H7 (cell line): ENCODE measurements at regions not wholly inside any gene's neighbourhood (a gene's known extent, or its start where the extent isn't known, plus 50 kb on each side); places are given as distances from the start of the nearest gene placed in this dataset.

Experiments
- DNase-seq: peaks from one replicate; pipeline ENCODE4 v3.0.0; 2012
- H3K27me3 ChIP-seq: 2 replicates; pipeline ENCODE4 v1.6.0; 2011; ENCODE audit warnings: mild to moderate bottlenecking, low read length; ENCODE audit not compliant: control insufficient read depth, insufficient read depth
- H3K36me3 ChIP-seq: replicated peaks from 2 replicates; pipeline ENCODE4 v1.5.1; 2011; ENCODE audit warnings: low read length; ENCODE audit not compliant: control insufficient read depth, insufficient read depth
- H3K4me3 ChIP-seq: 2 replicates; pipeline ENCODE4 v1.5.1; 2011; ENCODE audit warnings: low read depth, mild to moderate bottlenecking, control low read depth, low read length, moderate library complexity; ENCODE audit not compliant: insufficient read depth

DNA sequence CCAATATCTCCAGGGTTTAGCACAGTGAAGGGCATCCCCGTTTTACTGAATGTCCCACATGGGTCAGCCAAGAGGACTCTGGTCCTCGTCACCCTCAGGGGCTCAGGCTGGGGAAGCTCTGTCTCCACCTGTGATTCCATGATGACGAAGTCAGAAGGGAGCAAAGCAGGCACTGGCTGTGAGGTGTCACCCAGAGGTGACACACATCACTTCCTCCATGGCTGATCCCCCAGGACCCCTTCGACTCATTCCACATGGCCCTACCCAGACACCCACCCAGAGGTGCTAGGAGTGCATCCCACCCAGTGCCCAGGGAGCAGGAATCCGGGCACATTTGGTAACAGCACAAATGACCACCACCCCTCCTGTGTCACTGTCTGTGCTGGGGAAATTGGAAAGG is 145.2 kb upstream of the VSTM2B start:
- no peaks in the 10 kb centered on the region; the same call in 1 of the 2 replicates for H3K27me3 ChIP-seq
- H3K4me3 ChIP-seq = no peak overlapping the region
- peak; percentile 5 for DNase-seq
- H3K36me3 ChIP-seq = no peaks in the 10 kb centered on the region

DNA sequence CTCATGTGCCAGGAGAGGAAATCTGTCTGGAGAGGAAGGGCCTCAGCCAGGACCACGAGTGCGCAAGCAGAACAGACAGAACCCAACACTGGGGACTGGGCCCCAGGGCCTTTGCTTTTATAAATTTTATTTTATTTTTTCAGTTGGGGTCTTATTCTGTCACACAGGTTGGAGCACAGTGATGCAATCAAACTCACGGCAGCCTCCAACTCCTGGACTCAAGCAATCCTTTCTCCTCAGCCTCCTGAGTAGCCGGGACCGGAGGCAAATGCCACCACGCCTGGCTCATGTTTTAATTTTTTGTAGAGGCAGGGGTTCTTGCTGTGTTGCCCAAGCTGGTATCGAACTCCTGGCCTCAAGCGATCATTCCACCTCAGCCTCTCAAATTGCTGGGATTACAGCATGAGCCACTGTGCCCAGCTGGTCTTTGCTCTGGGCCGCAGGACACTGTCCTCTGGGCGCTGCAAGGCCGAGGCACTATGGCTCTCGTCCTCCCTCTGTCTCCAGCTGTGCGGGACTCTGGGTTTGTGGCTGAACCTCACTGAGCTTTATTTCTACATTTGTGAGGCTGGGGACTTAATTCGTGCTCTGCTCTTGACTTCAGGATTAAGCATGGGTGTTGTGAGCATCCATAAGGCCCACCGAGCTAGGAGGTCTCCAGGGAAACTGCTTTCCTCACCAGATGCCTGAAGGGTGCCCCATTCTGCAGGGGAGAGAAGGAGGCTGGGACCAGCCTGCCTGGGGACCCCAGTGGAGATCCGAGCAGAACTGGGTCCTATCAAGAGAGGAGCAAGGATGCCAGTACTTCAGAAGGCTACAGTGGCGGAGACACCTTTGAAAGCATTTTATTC is 144.2 kb upstream of the VSTM2B start:
- no peak overlapping the region for H3K4me3 ChIP-seq
- H3K27me3 ChIP-seq = no peaks in the 10 kb centered on the region; the same call in 1 of the 2 replicates
- no peaks in the 10 kb centered on the region for H3K36me3 ChIP-seq
- DNase-seq = peak; percentile 5

DNA sequence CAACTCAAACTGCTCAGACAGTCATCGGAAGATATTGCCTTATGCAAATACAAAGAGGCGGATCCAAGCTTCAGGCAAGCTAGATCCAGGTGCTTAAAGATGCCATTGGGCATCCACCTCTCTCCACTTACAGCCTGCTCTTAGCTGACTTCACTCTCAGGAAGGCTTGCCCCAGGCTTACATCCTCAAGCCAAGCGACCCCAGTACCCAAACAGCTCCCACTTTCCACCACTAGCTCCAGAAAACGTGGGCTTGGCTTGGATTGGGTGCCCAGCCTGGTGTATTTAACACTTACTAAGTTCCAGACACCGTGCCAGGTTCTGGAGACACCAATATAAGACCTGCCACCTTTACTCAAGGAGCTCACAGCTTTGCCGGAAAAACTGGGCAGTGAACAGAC is 142.1 kb upstream of the VSTM2B start:
- no peaks in the 10 kb centered on the region for H3K36me3 ChIP-seq
- H3K27me3 ChIP-seq = no peaks in the 10 kb centered on the region; the same call in 1 of the 2 replicates
- peak; percentile 19 for DNase-seq
- H3K4me3 ChIP-seq = no peak overlapping the region

DNA sequence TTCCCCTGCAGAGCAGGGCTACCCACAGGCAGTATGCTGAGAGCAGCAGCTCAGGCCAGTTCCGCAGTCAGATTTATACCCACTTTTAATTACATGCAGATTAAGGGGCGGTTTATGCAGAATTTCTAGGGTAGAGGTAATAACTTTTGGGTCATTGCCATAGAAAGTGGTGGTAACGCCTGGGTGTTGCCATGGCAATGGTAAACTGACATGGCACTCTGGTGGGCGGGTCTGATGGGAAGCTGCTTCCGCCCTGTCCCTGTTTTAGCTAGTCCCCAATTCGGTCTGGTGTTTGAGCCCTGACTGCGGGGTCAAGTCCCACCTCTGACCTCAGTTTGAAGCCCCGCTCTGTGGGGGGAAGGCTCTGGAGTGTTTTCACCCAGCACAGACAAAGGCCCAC is 141.1 kb upstream of the VSTM2B start:
- Histone ChIP-seq H3K27me3 (no peaks in the 10 kb centered on the region), H3K4me3 (no peak overlapping the region), H3K36me3 (no peaks in the 10 kb centered on the region)
- DNase-seq = peak; percentile 57

DNA sequence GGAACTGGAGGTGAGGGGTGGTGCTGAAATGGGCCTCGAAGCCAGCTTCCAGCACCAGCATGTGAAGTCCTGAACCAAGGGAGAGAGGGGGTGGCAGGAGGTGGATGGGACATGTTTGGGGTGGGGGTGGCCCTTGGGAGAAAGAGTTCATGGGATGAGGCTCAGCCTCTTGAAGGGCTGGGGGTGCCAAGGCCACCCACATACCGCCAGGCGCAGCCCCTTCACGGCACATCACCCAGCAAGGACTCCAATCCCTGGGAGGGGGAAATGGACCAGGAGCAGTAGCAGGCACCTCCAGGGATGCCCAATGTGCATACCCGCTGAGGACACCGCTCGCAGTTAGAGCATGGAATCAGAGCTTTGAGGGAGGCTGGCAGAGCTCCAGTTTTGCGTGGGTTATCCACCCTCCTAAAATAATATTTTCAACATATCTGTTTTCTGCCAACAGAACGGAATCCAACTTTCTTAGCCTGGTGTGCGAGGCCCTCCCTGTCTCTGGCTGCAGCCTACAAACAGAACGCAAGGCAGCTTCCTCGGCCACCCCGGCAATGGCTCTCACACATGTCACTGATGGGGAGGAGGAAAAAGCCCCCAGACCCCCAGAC is 140.5 kb upstream of the VSTM2B start:
- H3K36me3 ChIP-seq = no peaks in the 10 kb centered on the region
- H3K27me3 ChIP-seq = no peaks in the 10 kb centered on the region
- DNase-seq = no peak
- H3K4me3 ChIP-seq = no peak overlapping the region

DNA sequence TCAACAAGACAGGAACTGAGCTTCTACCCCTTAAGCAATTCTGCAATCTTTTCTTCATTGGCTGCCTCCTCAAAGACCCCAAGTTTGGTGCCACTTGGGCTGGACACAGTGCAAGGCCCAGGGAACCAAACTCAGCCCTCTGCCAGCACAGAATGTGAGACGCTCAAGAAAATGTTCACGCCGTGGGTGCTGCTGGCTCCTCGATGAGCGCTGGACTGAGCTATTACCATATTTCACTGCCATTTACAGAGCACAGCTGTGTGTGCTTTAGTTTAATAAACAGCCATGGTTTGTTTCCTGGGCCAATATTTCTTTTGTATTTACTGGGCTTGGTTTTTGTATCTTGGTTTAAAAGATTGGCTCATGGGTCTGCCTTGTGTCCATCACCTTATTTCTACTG is 138.8 kb upstream of the VSTM2B start:
- Histone ChIP-seq H3K4me3 (no peak overlapping the region), H3K27me3 (no peaks in the 10 kb centered on the region), H3K36me3 (no peaks in the 10 kb centered on the region)
- DNase-seq = no peak

DNA sequence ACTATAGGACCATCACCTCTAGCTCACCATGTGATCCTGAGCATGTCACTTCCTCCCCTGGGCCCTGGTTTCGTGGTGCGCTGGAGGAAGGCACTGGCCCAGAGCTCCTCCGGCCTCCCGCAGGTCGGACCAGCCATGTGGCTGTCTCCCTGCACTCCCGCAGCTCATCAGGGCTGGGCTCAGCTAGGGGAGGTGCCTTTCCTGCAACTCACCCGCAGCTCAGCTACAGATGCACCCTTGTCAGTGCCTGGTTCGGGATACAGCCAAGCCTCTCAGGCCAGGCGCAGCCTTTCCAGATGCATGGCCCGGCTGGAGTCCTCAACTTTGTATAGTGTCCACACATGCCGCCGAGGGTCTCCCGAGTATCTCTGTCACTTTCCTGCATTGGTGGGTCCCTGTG is 138.2 kb upstream of the VSTM2B start:
- no peak for DNase-seq
- no peaks in the 10 kb centered on the region for H3K36me3 ChIP-seq

DNA sequence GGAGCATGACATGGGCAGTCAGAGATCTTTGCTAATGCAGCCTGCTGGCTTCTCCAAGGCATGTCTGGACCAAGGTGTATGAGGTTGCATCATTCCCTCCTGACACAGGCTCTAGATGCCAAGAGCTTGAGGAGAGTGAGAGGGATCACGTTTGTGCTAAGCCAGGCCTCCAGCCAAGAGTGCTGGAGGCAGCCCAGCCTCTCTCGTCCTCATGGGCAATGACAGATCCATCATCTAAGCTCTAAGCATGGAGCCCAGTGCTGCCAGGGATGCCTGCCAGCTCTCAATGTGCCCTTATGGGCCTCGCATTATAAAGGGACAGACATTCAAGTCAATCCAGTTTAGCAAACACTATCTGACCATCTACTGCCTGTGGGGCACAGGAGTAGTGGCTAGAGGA is 136.3 kb upstream of the VSTM2B start:
- no peak overlapping the region for H3K4me3 ChIP-seq
- no peaks in the 10 kb centered on the region for H3K27me3 ChIP-seq
- H3K36me3 ChIP-seq = no peaks in the 10 kb centered on the region
- no peak for DNase-seq

More for the DNA sequence above, 138.2 kb upstream of the VSTM2B start:
- Histone ChIP-seq H3K27me3 (no peaks in the 10 kb centered on the region), H3K4me3 (no peak overlapping the region)

DNA sequence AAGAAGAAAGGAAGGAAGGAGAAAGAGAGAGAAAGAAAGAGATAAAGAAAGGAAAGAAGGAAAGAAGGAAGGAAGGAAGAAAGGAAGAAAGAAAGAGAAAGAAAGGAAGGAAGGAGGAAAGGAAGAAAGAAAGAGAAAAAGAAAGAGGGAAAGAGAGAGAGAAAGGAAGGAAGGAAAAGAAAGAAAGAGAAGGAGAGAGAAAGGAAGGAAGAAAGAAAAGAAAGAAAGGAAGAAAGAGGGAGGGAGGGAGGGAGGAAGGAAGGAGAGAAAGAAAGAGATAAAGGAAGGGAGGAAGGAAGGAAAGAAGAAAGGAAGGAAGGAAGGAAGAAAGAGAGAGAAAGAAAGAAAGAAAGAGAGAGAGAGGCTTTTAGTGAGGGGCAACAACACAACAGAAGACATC is 135.1 kb upstream of the VSTM2B start:
- DNase-seq = no peak
- Histone ChIP-seq H3K36me3 (no peaks in the 10 kb centered on the region), H3K27me3 (no peaks in the 10 kb centered on the region), H3K4me3 (no peak overlapping the region)

DNA sequence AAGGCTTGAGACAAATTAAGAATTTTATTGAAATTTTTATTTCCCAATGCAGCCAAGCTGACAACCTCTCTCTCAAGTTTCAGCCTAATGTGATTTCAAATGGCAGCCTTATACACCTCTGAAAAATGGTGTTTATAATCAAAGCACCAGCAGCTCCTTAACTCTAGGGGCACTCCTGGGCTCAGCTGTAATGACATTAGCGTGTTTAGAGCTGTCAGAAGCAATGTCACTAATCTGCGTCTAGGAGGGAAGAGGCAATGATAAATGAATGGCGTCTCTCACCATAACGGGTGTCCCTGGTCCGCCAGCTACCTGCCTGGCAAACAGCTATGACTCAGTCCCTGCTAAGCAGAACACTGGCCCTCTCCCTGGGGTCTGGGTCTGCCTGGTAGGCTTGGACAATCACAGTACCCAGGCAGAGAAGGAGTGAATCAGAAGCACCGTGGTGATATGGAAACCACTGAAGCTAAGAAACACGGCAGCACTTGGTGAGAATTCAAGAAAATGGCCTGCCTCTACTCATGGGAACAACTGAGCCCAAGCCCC is 131.8 kb upstream of the VSTM2B start:
- H3K4me3 ChIP-seq = no peak overlapping the region
- no peaks in the 10 kb centered on the region for H3K36me3 ChIP-seq
- no peaks in the 10 kb centered on the region for H3K27me3 ChIP-seq
- no peak for DNase-seq

DNA sequence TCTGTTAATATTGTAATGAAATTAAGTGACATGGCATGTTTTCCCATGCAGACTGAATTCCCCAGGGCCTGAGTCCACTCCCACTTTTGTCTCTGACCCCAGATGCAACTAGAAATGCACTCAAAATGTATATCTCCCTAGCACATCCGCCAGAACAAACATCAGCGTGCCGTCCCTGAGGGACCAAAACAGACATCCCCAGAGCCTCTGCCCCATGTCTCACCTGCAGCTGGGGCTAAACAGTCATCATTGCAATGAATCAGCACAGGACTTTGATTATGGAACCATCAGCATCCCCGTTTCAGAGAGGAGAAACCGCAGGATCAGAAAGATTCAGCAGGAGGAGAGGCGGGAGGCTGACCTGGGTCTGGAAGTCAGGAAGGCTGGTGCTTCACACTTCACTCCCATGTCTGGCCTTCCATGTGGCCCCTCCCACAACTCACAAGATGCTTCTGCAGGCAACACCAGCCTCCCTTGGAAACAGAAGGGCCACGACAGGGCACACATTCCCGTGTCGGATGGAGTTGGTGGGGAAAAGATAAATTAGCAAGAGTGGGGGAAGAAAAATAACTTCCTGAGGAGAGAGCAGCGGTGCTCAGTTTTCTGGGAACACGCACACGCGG is 130.6 kb upstream of the VSTM2B start:
- H3K36me3 ChIP-seq = no peaks in the 10 kb centered on the region
- DNase-seq = peak; percentile 23
- no peak overlapping the region for H3K4me3 ChIP-seq

DNA sequence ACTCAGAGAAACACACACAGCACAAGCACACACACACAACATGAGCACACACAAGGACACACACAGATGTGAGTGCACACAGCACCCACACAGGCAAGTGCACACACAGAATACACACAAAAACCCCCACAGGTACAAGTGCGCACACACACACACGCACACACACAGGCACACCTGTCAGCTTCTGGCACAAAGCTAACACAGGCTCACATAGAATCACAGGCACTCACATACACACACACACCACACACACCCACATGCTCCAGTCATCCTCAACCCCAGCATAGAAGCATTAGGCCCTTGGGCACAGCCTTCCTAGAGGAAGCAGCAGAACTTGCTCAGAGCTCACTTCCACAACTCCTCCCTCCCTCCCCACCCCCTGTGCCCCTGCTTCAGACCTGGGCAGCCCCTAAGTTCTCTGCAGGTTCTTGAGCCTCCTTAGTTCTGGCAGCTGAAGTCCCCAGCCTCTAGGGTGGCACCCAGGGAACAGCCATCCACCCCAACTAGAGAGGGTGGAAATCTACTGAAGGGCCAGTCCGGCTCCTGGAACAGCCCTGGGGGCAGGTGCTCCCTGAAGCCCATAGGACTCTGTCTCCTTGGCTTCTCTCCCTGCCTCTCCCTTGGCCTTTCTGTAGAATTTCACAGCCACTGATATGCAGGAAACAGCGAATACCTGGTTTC is 129.9 kb upstream of the VSTM2B start:
- Histone ChIP-seq H3K27me3 (no peaks in the 10 kb centered on the region), H3K36me3 (no peaks in the 10 kb centered on the region), H3K4me3 (no peak overlapping the region)
- DNase-seq = no peak

More for the DNA sequence above, 130.6 kb upstream of the VSTM2B start:
- no peaks in the 10 kb centered on the region for H3K27me3 ChIP-seq

DNA sequence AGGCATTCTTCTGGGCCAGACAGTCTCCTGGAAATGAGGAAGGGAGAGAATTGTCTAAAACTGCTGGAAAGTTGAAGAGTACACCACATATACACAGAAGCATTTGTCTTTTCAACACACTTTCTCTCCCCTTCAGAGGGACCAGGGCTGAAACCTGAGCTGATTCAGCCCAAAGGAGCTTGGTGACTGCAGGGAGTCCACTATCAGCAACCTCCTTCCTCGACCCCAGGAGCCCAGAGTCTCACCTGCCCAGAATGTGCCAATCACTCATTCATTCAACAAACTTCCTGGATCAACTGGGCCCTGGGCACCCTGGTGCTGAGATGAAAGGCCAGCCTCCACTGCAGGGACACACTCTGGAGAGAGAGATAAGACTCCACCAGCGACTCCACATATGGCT is 128.9 kb upstream of the VSTM2B start:
- DNase-seq = peak; percentile 52
- Histone ChIP-seq H3K36me3 (no peaks in the 10 kb centered on the region), H3K4me3 (no peak overlapping the region), H3K27me3 (no peaks in the 10 kb centered on the region)

DNA sequence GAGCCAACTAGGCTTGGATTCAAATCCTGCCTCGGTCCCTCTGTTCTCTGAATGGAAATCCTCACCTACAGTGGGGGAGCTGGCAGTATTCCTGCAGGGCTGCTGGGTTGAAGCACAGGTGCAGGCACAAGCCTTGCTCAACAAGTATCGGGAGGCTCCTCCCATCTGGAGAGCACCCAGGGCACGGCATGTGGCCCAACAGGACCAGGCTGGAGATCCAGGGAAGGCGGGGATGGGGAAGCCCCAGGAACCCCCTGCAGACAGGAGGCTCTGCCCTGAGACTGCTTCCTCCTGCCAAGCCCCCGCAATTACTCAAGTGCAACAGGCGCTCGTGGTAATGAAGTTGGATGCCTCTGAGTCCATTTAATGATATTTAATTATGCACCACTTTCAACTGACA is 128.0 kb upstream of the VSTM2B start:
- DNase-seq = peak; percentile 31
- no peaks in the 10 kb centered on the region for H3K27me3 ChIP-seq
- H3K4me3 ChIP-seq = no peak overlapping the region
- H3K36me3 ChIP-seq = no peaks in the 10 kb centered on the region
